Tibial nerve (tissue), 4 donors: ENCODE measurements at regions not wholly inside any gene's neighbourhood (a gene's known extent, or its start where the extent isn't known, plus 50 kb on each side); places are given as distances from the start of the nearest gene placed in this dataset.

Source experiments
- CTCF ChIP-seq, 5 experiments: fragments of 200-600 bp in 3 of 5; fragments of 450-650 bp in 2 of 5; sonication (generic) in 3 of 5; IDR thresholded peaks; one replicate each; pipeline ENCODE4 v1.5.1; 2016 to 2019; ENCODE audit warnings: antibody characterized with exemption in 5 of 5, mild to moderate bottlenecking in 3 of 5, moderate library complexity in 2 of 5
- EP300 ChIP-seq, 2 donors: sonication (generic); formaldehyde crosslinking; IDR thresholded peaks; one replicate each; pipeline ENCODE4 v1.6.1; 2017; ENCODE audit warnings: antibody characterized with exemption in 2 of 2, mild to moderate bottlenecking in 1 of 2
- POLR2A ChIP-seq, 2 donors: fragments of 450-650 bp; IDR thresholded peaks; one replicate each; pipeline ENCODE4 v1.6.1; 2017; ENCODE audit warnings: antibody characterized with exemption in 2 of 2, mild to moderate bottlenecking in 2 of 2, moderate library complexity in 2 of 2

- no peak for TF ChIP-seq CTCF (IDR thresholded peaks at IDR 0.05)
- no peak for TF ChIP-seq POLR2A (IDR thresholded peaks at IDR 0.05)
- no peak for TF ChIP-seq EP300 (IDR thresholded peaks at IDR 0.05)
Measured at GRCh38 chr18:76134628-76135027, 360.4 kb downstream of the ZNF516 start.
